Neuronal stem cell (in vitro differentiated cells): ENCODE measurements at regions not wholly inside any gene's neighbourhood (a gene's known extent, or its start where the extent isn't known, plus 50 kb on each side); places are given as distances from the start of the nearest gene placed in this dataset.

ENCODE experiments used
- DNase-seq: peaks from one replicate; pipeline ENCODE4 v3.0.0-alpha.2; 2013; ENCODE audit warnings: low spot score
- H2AFZ ChIP-seq: one replicate; pipeline ENCODE4 v1.6.1; 2013; ENCODE audit warnings: mild to moderate bottlenecking, low read length, inconsistent platforms
- H2AK5ac ChIP-seq: 2 replicates; pipeline ENCODE4 v1.6.1; 2013; ENCODE audit warnings: low read depth, mild to moderate bottlenecking, inconsistent platforms, low read length, moderate library complexity, mixed read lengths
- H2BK120ac ChIP-seq: 2 replicates; pipeline ENCODE4 v1.6.1; 2013; ENCODE audit warnings: low read depth, mild to moderate bottlenecking, inconsistent platforms, low read length, moderate library complexity, mixed read lengths
- H2BK12ac ChIP-seq: one replicate; pipeline ENCODE4 v1.6.1; 2013; ENCODE audit warnings: low read length, inconsistent platforms
- H2BK15ac ChIP-seq: 2 replicates; pipeline ENCODE4 v1.6.1; 2013; ENCODE audit warnings: mild to moderate bottlenecking, low read length, inconsistent platforms, mixed read lengths
- H2BK5ac ChIP-seq: one replicate; pipeline ENCODE4 v1.6.1; 2013; ENCODE audit warnings: inconsistent platforms, mild to moderate bottlenecking, low read length, moderate library complexity
- H3K14ac ChIP-seq: one replicate; pipeline ENCODE4 v1.6.1; 2013; ENCODE audit warnings: low read length, inconsistent platforms
- H3K18ac ChIP-seq: 2 replicates; pipeline ENCODE4 v1.6.1; 2013; ENCODE audit warnings: low read length, inconsistent platforms
- H3K23ac ChIP-seq: 2 replicates; pipeline ENCODE4 v1.6.1; 2013; ENCODE audit warnings: low read depth, mild to moderate bottlenecking, mixed read lengths, low read length, inconsistent platforms; ENCODE audit not compliant: poor library complexity
- H3K27ac ChIP-seq: replicated peaks from 3 replicates; pipeline ENCODE4 v1.5.1; 2013; ENCODE audit warnings: low read length, inconsistent platforms
- H3K27me3 ChIP-seq, 3 experiments: 2 replicates each; pipeline ENCODE4 v1.6.1; 2013; ENCODE audit warnings: low read length in 3 of 3, mild to moderate bottlenecking in 2 of 3, inconsistent platforms in 1 of 3, low read depth in 1 of 3, mixed read lengths in 1 of 3, moderate library complexity in 1 of 3; ENCODE audit not compliant: control insufficient read depth in 3 of 3, insufficient read depth in 3 of 3
- H3K36me3 ChIP-seq, 2 donors: replicated peaks in 1 of 2; 2 replicates each; pipeline ENCODE4 v1.6.1; 2013; ENCODE audit warnings: low read length in 2 of 2; ENCODE audit not compliant: control insufficient read depth in 2 of 2, insufficient read depth in 2 of 2
- H3K4ac ChIP-seq: 2 replicates; pipeline ENCODE4 v1.6.1; 2013; ENCODE audit warnings: inconsistent platforms, mild to moderate bottlenecking, low read length, moderate library complexity
- H3K4me1 ChIP-seq, 2 donors: 1 replicate in 1 of 2; 2 replicates in 1 of 2; pipeline ENCODE4 v1.6.1; 2013; ENCODE audit warnings: low read length in 2 of 2, low read depth in 1 of 2; ENCODE audit not compliant: control insufficient read depth in 2 of 2, insufficient read depth in 1 of 2
- H3K4me2 ChIP-seq: one replicate; pipeline ENCODE4 v1.6.1; 2013; ENCODE audit warnings: mild to moderate bottlenecking, low read length, inconsistent platforms; ENCODE audit not compliant: insufficient read depth, poor library complexity, severe bottlenecking
- H3K4me3 ChIP-seq, 2 donors: 2 replicates each; pipeline ENCODE4 v1.5.1; 2013; ENCODE audit warnings: low read length in 2 of 2, mild to moderate bottlenecking in 2 of 2, inconsistent platforms in 1 of 2, moderate library complexity in 1 of 2
- H3K79me1 ChIP-seq: one replicate; pipeline ENCODE4 v1.6.1; 2013; ENCODE audit warnings: low read depth, mild to moderate bottlenecking, inconsistent platforms, low read length, moderate library complexity
- H3K9ac ChIP-seq: one replicate; pipeline ENCODE4 v1.6.1; 2013; ENCODE audit warnings: mild to moderate bottlenecking, low read depth, low read length, inconsistent platforms; ENCODE audit not compliant: poor library complexity
- H3K9me3 ChIP-seq, 2 donors: replicated peaks in 1 of 2; 2 replicates each; pipeline versions ENCODE3 to v1.6.1; 2013; ENCODE audit warnings: low read length in 2 of 2, mild to moderate bottlenecking in 2 of 2, inconsistent platforms in 1 of 2, low read depth in 1 of 2, mixed read lengths in 1 of 2, moderate library complexity in 1 of 2; ENCODE audit not compliant: control insufficient read depth in 2 of 2, insufficient read depth in 1 of 2
- H4K8ac ChIP-seq: one replicate; pipeline ENCODE4 v1.6.1; 2013; ENCODE audit warnings: low read depth, mild to moderate bottlenecking, inconsistent platforms, low read length, moderate library complexity
- H4K91ac ChIP-seq: one replicate; pipeline ENCODE4 v1.6.1; 2013; ENCODE audit warnings: low read length, low read depth, mild to moderate bottlenecking, inconsistent platforms; ENCODE audit not compliant: poor library complexity
- WGBS, 2 donors: extraction: QIAGEN DNeasy Blood & Tissue Kit; methylation state at CpG; one replicate each; pipeline ENCODE4 v1.1.7; 2013; ENCODE audit warnings: missing lambda C conversion rate in 2 of 2, mixed read lengths in 1 of 2; ENCODE audit not compliant: insufficient read length in 2 of 2, insufficient replicate concordance in 1 of 2; ENCODE audit errors: extremely low coverage in 2 of 2; 5-methylcytosine and 5-hydroxymethylcytosine counted together

- Histone ChIP-seq H3K9me3 (no peaks in the 10 kb centered on the region), H4K91ac (no peak overlapping the region), H3K14ac (no peak overlapping the region), H3K27ac (no peak overlapping the region), H3K79me1 (no peaks in the 10 kb centered on the region), H2AFZ (no peak overlapping the region), H3K4ac (no peak overlapping the region), H2BK15ac (no peak overlapping the region), H3K4me2 (no peak overlapping the region), H2BK120ac (no peak overlapping the region), H3K18ac (no peak overlapping the region), H3K36me3 (no peaks in the 10 kb centered on the region), H3K23ac (no peak overlapping the region), H3K9ac (no peak overlapping the region), H3K4me3 (no peak overlapping the region), H3K27me3 (no peaks in the 10 kb centered on the region), H2BK5ac (no peak overlapping the region), H4K8ac (no peak overlapping the region), H3K4me1 (no peaks in the 10 kb centered on the region), H2AK5ac (no peak overlapping the region), H2BK12ac (no peak overlapping the region)
- no peak for DNase-seq
- WGBS, 2 donors = no CpG with 5 or more reads among the region's 1 CpG
These were observed 234.7 kb downstream of the HTR1A start for GRCh38 chr5:63727583-63727982.

DNA sequence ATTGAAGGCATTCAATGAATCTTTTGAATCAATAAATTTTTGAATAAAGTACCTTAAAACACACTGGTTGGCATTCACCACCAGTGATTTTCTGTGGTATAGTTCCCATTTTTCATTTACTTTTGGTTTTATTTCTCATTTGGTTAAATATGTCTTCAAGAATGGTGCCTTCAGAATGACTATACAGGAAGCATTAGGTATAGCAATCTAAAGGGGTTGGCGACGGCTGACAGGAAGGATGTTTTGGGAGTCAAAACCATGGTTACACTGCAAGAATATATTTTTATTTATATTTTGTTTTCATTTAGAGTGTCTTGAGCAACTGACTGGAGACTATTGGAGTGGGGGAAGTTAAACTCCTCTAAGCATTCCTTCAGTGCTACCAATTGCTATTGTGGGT lies 235.7 kb downstream of the HTR1A start:
- H3K79me1 ChIP-seq = no peaks in the 10 kb centered on the region

GRCh38 chr5:63719147-63719546 lies 243.1 kb downstream of the HTR1A start:
- Histone ChIP-seq H3K27me3 (no peaks in the 10 kb centered on the region), H3K4ac (no peak overlapping the region), H3K4me3 (no peak overlapping the region), H2BK120ac (no peak overlapping the region), H3K79me1 (no peaks in the 10 kb centered on the region), H3K14ac (no peak overlapping the region), H3K9me3 (no peaks in the 10 kb centered on the region), H2AFZ (no peak overlapping the region), H3K9ac (no peak overlapping the region), H3K23ac (no peak overlapping the region), H2BK5ac (no peak overlapping the region), H3K4me2 (no peak overlapping the region), H4K8ac (no peak overlapping the region), H3K18ac (no peak overlapping the region), H3K4me1 (no peaks in the 10 kb centered on the region), H2BK12ac (no peak overlapping the region), H3K27ac (no peak overlapping the region), H2BK15ac (no peak overlapping the region), H3K36me3 (no peaks in the 10 kb centered on the region), H2AK5ac (no peak overlapping the region), H4K91ac (no peak overlapping the region)
- DNase-seq = no peak
- WGBS, 2 donors = no CpG with 5 or more reads among the region's 1 CpG

More for the DNA sequence above, 235.7 kb downstream of the HTR1A start:
- Histone ChIP-seq H2BK15ac (no peak overlapping the region), H3K9me3 (no peaks in the 10 kb centered on the region), H3K4me3 (no peak overlapping the region), H3K4ac (no peak overlapping the region), H2BK5ac (no peak overlapping the region), H3K23ac (no peak overlapping the region), H3K4me2 (no peak overlapping the region), H2AFZ (no peak overlapping the region), H4K91ac (no peak overlapping the region), H2AK5ac (no peak overlapping the region), H3K36me3 (no peaks in the 10 kb centered on the region), H3K27me3 (no peaks in the 10 kb centered on the region), H3K9ac (no peak overlapping the region), H3K14ac (no peak overlapping the region), H2BK120ac (no peak overlapping the region), H4K8ac (no peak overlapping the region), H3K18ac (no peak overlapping the region), H3K27ac (no peak overlapping the region), H2BK12ac (no peak overlapping the region), H3K4me1 (no peaks in the 10 kb centered on the region)
- no peak for DNase-seq
- no CpG with 5 or more reads among the region's 2 CpGs for WGBS, 2 donors

- Histone ChIP-seq H2BK120ac (no peak overlapping the region), H3K4ac (no peak overlapping the region), H4K91ac (no peak overlapping the region), H2BK12ac (no peak overlapping the region), H3K36me3 (no peaks in the 10 kb centered on the region), H4K8ac (no peak overlapping the region), H3K9me3 (no peaks in the 10 kb centered on the region), H2BK5ac (no peak overlapping the region), H3K23ac (no peak overlapping the region), H3K27me3 (no peaks in the 10 kb centered on the region), H2AK5ac (no peak overlapping the region), H2BK15ac (no peak overlapping the region), H3K27ac (no peak overlapping the region), H3K79me1 (no peaks in the 10 kb centered on the region), H3K4me2 (no peak overlapping the region), H3K4me3 (no peak overlapping the region), H3K14ac (no peak overlapping the region), H3K9ac (no peak overlapping the region), H3K18ac (no peak overlapping the region), H3K4me1 (no peaks in the 10 kb centered on the region), H2AFZ (no peak overlapping the region)
- no CpG with 5 or more reads among the region's 1 CpG for WGBS, 2 donors
- no peak for DNase-seq
These were observed 262.0 kb downstream of the HTR1A start for GRCh38 chr5:63700241-63700640.
